Prostate gland (tissue), 2 donors: ENCODE measurements at regions not wholly inside any gene's neighbourhood (a gene's known extent, or its start where the extent isn't known, plus 50 kb on each side); places are given as distances from the start of the nearest gene placed in this dataset.
"Not testable (repeated sequence)": the region's sequence is repeated elsewhere in the genome, so short reads cannot be mapped to it uniquely, and the experiment has no call there.

ENCODE experiments used
- DNase-seq: peaks from one replicate; pipeline ENCODE4 v3.0.0-alpha.2; 2019; ENCODE audit warnings: low spot score
- H3K27ac ChIP-seq, 2 donors: fragments of 200-600 bp; sonication (generic); 2 replicates each; pipeline ENCODE4 v1.5.1; 2017 to 2019
- H3K27me3 ChIP-seq: fragments of 200-600 bp; sonication (generic); replicated peaks from 2 replicates; pipeline ENCODE4 v1.5.1; 2019; ENCODE audit not compliant: insufficient read depth
- H3K36me3 ChIP-seq, 2 donors: fragments of 200-600 bp; sonication (generic); 1 replicate in 1 of 2; 2 replicates in 1 of 2; pipeline versions ENCODE4 v1.5.1 to v1.8.1; 2017 to 2019
- H3K4me1 ChIP-seq: fragments of 200-600 bp; sonication (generic); replicated peaks from 2 replicates; pipeline ENCODE4 v1.5.1; 2019
- H3K4me3 ChIP-seq, 2 donors: fragments of 200-600 bp; sonication (generic); 2 replicates each; pipeline ENCODE4 v1.5.1; 2017 to 2019
- H3K9me3 ChIP-seq: fragments of 200-600 bp; sonication (generic); 2 replicates; pipeline ENCODE4 v1.5.1; 2017
- CTCF ChIP-seq, 4 experiments: fragments of 200-600 bp in 2 of 4; fragments of 450-650 bp in 2 of 4; sonication (generic) in 2 of 4; IDR thresholded peaks; 1 replicate in 3 of 4; 2 replicates in 1 of 4; pipeline ENCODE4 v1.5.1; 2016 to 2019; ENCODE audit warnings: antibody characterized with exemption in 4 of 4, mild to moderate bottlenecking in 2 of 4, moderate library complexity in 2 of 4
- POLR2A ChIP-seq: fragments of 450-650 bp; IDR thresholded peaks from one replicate; pipeline ENCODE4 v1.6.1; 2016; ENCODE audit warnings: antibody characterized with exemption, mild to moderate bottlenecking
- POLR2AphosphoS5 ChIP-seq: sonication (generic); formaldehyde crosslinking; IDR thresholded peaks from one replicate; pipeline ENCODE4 v1.6.1; 2017; ENCODE audit warnings: antibody characterized with exemption
- WGBS: methylation state at CpG from one replicate; pipeline ENCODE4 v1.1.5; 2018; 5-methylcytosine and 5-hydroxymethylcytosine counted together
- intact Hi-C: fragments of 100-400 bp; cut with DNase I; formaldehyde crosslinking; loops from one replicate; pipeline ENCODE4 v1.14.2; 2022

DNA sequence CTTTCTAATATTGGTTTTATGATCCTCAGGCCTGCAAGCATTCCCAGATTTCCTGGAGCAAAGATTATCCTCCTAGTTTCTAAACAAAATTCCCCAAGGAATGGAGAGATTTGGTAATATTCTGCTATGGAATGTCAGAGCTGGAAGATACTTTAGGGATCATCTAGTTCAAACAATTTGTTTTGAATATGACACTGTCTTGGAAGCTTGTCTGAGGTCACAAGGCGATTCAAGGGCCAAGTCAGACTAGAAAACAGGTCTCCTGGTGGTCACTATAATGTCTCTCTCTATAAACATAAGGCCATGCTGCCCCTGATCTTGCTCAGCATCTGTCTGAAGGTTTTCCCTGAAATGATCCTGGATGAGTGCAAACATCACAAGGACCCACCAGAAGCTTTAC is 143.4 kb upstream of the BCL6 start:
- no peaks in the 10 kb centered on the region for H3K36me3 ChIP-seq
- no peaks in the 10 kb centered on the region for H3K27me3 ChIP-seq
- no peaks in the 10 kb centered on the region for H3K4me1 ChIP-seq
- TF ChIP-seq POLR2AphosphoS5 (no peak), CTCF (IDR thresholded peaks at IDR 0.05) (no peak), POLR2A (no peak)
- WGBS = 100% methylated on average over 1 of the region's 1 CpG
- no peak for DNase-seq
- H3K4me3 ChIP-seq = no peak overlapping the region
- H3K9me3 ChIP-seq = no peaks in the 10 kb centered on the region
- intact Hi-C loops = no loop called here
- H3K27ac ChIP-seq = no peak overlapping the region

DNA sequence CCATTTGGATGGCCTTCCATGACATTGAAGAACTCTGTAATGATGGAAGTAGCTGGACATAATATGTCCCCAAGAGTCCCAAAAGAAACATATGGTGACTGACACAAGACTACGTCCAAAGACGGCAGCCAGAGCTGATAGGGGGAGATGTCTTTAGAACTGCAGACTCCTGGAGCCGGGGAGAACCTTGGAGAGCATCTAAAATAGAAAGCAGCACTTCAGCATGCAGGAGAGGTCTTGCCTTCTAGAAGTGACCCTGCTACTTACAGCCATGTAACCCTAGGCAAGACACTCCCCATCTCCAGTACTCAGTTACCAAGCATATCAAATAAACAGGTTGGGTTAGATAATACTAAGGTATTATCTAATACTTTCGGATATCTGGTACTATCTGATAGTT is 143.8 kb upstream of the BCL6 start:
- DNase-seq = no peak

GRCh38 chr3:187889601-187890404 is 144.5 kb upstream of the BCL6 start:
- Histone ChIP-seq H3K36me3 (no peaks in the 10 kb centered on the region), H3K4me3 (no peak overlapping the region), H3K4me1 (no peaks in the 10 kb centered on the region), H3K27ac (no peak overlapping the region), H3K27me3 (no peaks in the 10 kb centered on the region), H3K9me3 (no peaks in the 10 kb centered on the region)
- intact Hi-C loops = no loop called here
- TF ChIP-seq POLR2AphosphoS5 (no peak), POLR2A (no peak), CTCF (IDR thresholded peaks at IDR 0.05) (no peak)
- 88% methylated on average over 20 of the region's 20 CpGs for WGBS
- DNase-seq = no peak

More for the DNA sequence above, 143.8 kb upstream of the BCL6 start:
- H3K4me1 ChIP-seq = no peaks in the 10 kb centered on the region
- TF ChIP-seq CTCF (IDR thresholded peaks at IDR 0.05) (no peak), POLR2A (no peak), POLR2AphosphoS5 (no peak)
- no peak overlapping the region for H3K4me3 ChIP-seq
- no peak overlapping the region for H3K27ac ChIP-seq
- H3K27me3 ChIP-seq = no peaks in the 10 kb centered on the region
- H3K36me3 ChIP-seq = no peaks in the 10 kb centered on the region
- H3K9me3 ChIP-seq = no peaks in the 10 kb centered on the region
- intact Hi-C loops = no loop called here
- 93% methylated on average over 4 of the region's 4 CpGs for WGBS

GRCh38 chr3:187890405-187890752 is 145.1 kb upstream of the BCL6 start:
- H3K4me3 ChIP-seq, intact Hi-C loops: not testable (repeated sequence)

DNA sequence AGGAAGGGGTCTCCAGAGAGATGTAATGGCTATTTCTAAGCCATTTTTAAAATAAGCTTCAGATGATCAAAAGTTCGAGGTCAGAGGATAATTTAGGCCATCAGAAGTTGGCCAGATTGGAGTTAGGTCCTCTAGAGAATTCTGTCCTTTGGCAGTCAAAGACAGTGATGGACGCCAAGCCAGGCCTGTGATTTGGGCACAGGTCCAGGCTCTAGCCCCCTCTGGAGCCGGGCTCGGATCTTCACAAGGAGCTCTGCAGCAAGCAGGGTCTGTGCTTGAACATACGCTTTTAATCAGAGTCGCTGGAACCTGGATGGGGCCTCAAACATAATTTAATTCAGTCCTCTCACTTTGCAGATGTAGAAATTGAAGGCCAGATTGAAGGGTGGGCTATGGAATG is 151.4 kb upstream of the BCL6 start:
- Histone ChIP-seq H3K27me3 (no peaks in the 10 kb centered on the region), H3K27ac (no peak overlapping the region), H3K4me1 (no peaks in the 10 kb centered on the region), H3K9me3 (no peaks in the 10 kb centered on the region), H3K4me3 (no peak overlapping the region), H3K36me3 (no peaks in the 10 kb centered on the region)
- DNase-seq = no peak
- WGBS = 83% methylated on average over 6 of the region's 6 CpGs
- TF ChIP-seq POLR2AphosphoS5 = no peak
- no peak for TF ChIP-seq POLR2A
- no peak for TF ChIP-seq CTCF (IDR thresholded peaks at IDR 0.05)
- intact Hi-C loops = no loop called here

More at GRCh38 chr3:187890405-187890752, 145.1 kb upstream of the BCL6 start:
- not testable (repeated sequence) for H3K4me1 ChIP-seq, DNase-seq, H3K36me3 ChIP-seq, H3K27ac ChIP-seq, H3K9me3 ChIP-seq, H3K27me3 ChIP-seq
- WGBS = 75% methylated on average over 15 of the region's 15 CpGs
